WERI-Rb-1 (cell line): ENCODE measurements at regions not wholly inside any gene's neighbourhood (a gene's known extent, or its start where the extent isn't known, plus 50 kb on each side); places are given as distances from the start of the nearest gene placed in this dataset.

Experiments
- DNase-seq: peaks from one replicate; pipeline ENCODE4 v3.0.0-alpha.2; 2020
- H3K27ac ChIP-seq: fragments of 250-450 bp; sonication (Bioruptor Pico); 2 replicates; pipeline ENCODE4 v1.5.1; 2020; ENCODE audit warnings: mild to moderate bottlenecking, moderate library complexity
- H3K27me3 ChIP-seq: fragments of 250-450 bp; sonication (Bioruptor Pico); 2 replicates; pipeline ENCODE4 v1.5.1; 2021; ENCODE audit warnings: mild to moderate bottlenecking, low read depth, moderate library complexity; ENCODE audit not compliant: insufficient read depth, severe bottlenecking
- H3K36me3 ChIP-seq: fragments of 250-450 bp; sonication (Bioruptor Pico); 2 replicates; pipeline ENCODE4 v1.5.1; 2020; ENCODE audit warnings: mild to moderate bottlenecking, moderate library complexity
- H3K4me3 ChIP-seq: 2 replicates; pipeline ENCODE4 v1.5.1; 2011; ENCODE audit warnings: low read depth, mild to moderate bottlenecking, control low read depth, low read length
- H3K9me3 ChIP-seq: fragments of 250-450 bp; sonication (Bioruptor Pico); 2 replicates; pipeline ENCODE4 v1.5.1; 2021; ENCODE audit warnings: mild to moderate bottlenecking, moderate library complexity; ENCODE audit not compliant: severe bottlenecking
- CTCF ChIP-seq: IDR thresholded peaks from 2 replicates; pipeline ENCODE4 v1.5.1; 2011; ENCODE audit warnings: low read depth, mild to moderate bottlenecking, control low read depth, inconsistent platforms, low read length

- H3K9me3 ChIP-seq: no peaks in the 10 kb centered on the region
- no peak overlapping the region for H3K27ac ChIP-seq
- H3K27me3 ChIP-seq: no peaks in the 10 kb centered on the region
- H3K4me3 ChIP-seq: no peak overlapping the region
- no peak for DNase-seq
- H3K36me3 ChIP-seq: no peaks in the 10 kb centered on the region
- TF ChIP-seq CTCF: no peak
Observed at GRCh38 chr19:31171936-31172335, 177.3 kb downstream of the TSHZ3 start.

GRCh38 chr19:31170046-31170445 lies 179.2 kb downstream of the TSHZ3 start:
- Histone ChIP-seq H3K4me3 (no peak overlapping the region), H3K27ac (no peak overlapping the region), H3K36me3 (no peaks in the 10 kb centered on the region), H3K27me3 (no peaks in the 10 kb centered on the region), H3K9me3 (no peaks in the 10 kb centered on the region)
- TF ChIP-seq CTCF: no peak
- no peak for DNase-seq

GRCh38 chr19:31168106-31168625 lies 181.1 kb downstream of the TSHZ3 start:
- no peaks in the 10 kb centered on the region for H3K36me3 ChIP-seq
- no peak overlapping the region for H3K27ac ChIP-seq
- no peak overlapping the region for H3K4me3 ChIP-seq
- no peak for DNase-seq
- no peaks in the 10 kb centered on the region for H3K9me3 ChIP-seq
- no peaks in the 10 kb centered on the region for H3K27me3 ChIP-seq
- TF ChIP-seq CTCF: no peak

GRCh38 chr19:31167690-31168089 lies 181.5 kb downstream of the TSHZ3 start:
- no peaks in the 10 kb centered on the region for H3K36me3 ChIP-seq
- H3K27me3 ChIP-seq: no peaks in the 10 kb centered on the region
- no peak for TF ChIP-seq CTCF
- no peaks in the 10 kb centered on the region for H3K9me3 ChIP-seq
- H3K27ac ChIP-seq: no peak overlapping the region
- no peak for DNase-seq
- no peak overlapping the region for H3K4me3 ChIP-seq

- H3K4me3 ChIP-seq: no peak overlapping the region
- TF ChIP-seq CTCF: no peak
- no peak for DNase-seq
- no peaks in the 10 kb centered on the region for H3K9me3 ChIP-seq
- no peaks in the 10 kb centered on the region for H3K27me3 ChIP-seq
- no peaks in the 10 kb centered on the region for H3K36me3 ChIP-seq
- H3K27ac ChIP-seq: no peak overlapping the region
Observed at GRCh38 chr19:31166206-31166605, 183.0 kb downstream of the TSHZ3 start.

GRCh38 chr19:31164791-31165251 lies 184.4 kb downstream of the TSHZ3 start:
- no peak for DNase-seq
- Histone ChIP-seq H3K36me3 (no peaks in the 10 kb centered on the region), H3K27me3 (no peaks in the 10 kb centered on the region), H3K27ac (no peak overlapping the region), H3K9me3 (no peaks in the 10 kb centered on the region), H3K4me3 (no peak overlapping the region)
- no peak for TF ChIP-seq CTCF
